CD4-positive, alpha-beta T cell (primary cell): ENCODE measurements at regions not wholly inside any gene's neighbourhood (a gene's known extent, or its start where the extent isn't known, plus 50 kb on each side); places are given as distances from the start of the nearest gene placed in this dataset.

Experiments
- ATAC-seq: fragments of 200-7000 bp; cut with Tn5 transposase; one replicate; pipeline ENCODE4 v1.10.0; 2022; ENCODE audit warnings: mild to moderate bottlenecking; ENCODE audit not compliant: poor library complexity
- CTCF ChIA-PET: fragments of 350-600 bp; sonication (Branson Sonifier 250); formaldehyde crosslinking; loops from one replicate; lab custom pipeline; 2021; ENCODE audit warnings: antibody characterized with exemption, inconsistent platforms; lab: Charles Lee
- POLR2A ChIA-PET: fragments of 350-600 bp; sonication (Branson Sonifier 250); formaldehyde crosslinking; loops from one replicate; lab custom pipeline; 2021; ENCODE audit warnings: antibody characterized with exemption, inconsistent platforms; lab: Charles Lee
- DNase-seq, 14 experiments: peaks; one replicate each; pipeline ENCODE4 v3.0.0-alpha.2; 2013 to 2020; ENCODE audit warnings: mixed read lengths in 2 of 14
- H3K27ac ChIP-seq, 2 donors: one replicate each; pipeline versions ENCODE4 v1.5.1 to v1.7.0; 2013; ENCODE audit warnings: low read length in 2 of 2, low read depth in 1 of 2, mild to moderate bottlenecking in 1 of 2
- H3K27me3 ChIP-seq, 2 experiments: 1 replicate in 1 of 2; 2 replicates in 1 of 2; pipeline versions ENCODE4 v1.6.1 to v1.7.0; 2013; ENCODE audit warnings: low read length in 2 of 2, control low read depth in 1 of 2, mild to moderate bottlenecking in 1 of 2, moderate library complexity in 1 of 2; ENCODE audit not compliant: insufficient read depth in 2 of 2, control insufficient read depth in 1 of 2
- H3K36me3 ChIP-seq: one replicate; pipeline ENCODE4 v1.6.1; 2013; ENCODE audit warnings: low read length, control low read depth; ENCODE audit not compliant: insufficient read depth
- H3K4me1 ChIP-seq: one replicate; pipeline ENCODE4 v1.6.1; 2013; ENCODE audit warnings: low read length, control low read depth; ENCODE audit not compliant: insufficient read depth
- H3K4me3 ChIP-seq: one replicate; pipeline ENCODE4 v1.5.1; 2013; ENCODE audit warnings: mild to moderate bottlenecking, low read length, moderate library complexity
- H3K9me3 ChIP-seq, 2 experiments: 1 replicate in 1 of 2; 2 replicates in 1 of 2; pipeline versions ENCODE4 v1.6.1 to v1.7.0; 2013; ENCODE audit warnings: low read length in 2 of 2, mild to moderate bottlenecking in 2 of 2, control low read depth in 1 of 2, moderate library complexity in 1 of 2; ENCODE audit not compliant: control insufficient read depth in 1 of 2, insufficient read depth in 1 of 2
- H3K27ac Mint-ChIP-seq: one replicate; pipeline ENCODE4 v1.8.0; 2020; ENCODE audit warnings: mixed read lengths
- H3K27me3 Mint-ChIP-seq: one replicate; pipeline ENCODE4 v1.8.0; 2021; ENCODE audit warnings: mixed read lengths
- H3K36me3 Mint-ChIP-seq: one replicate; pipeline ENCODE4 v1.8.0; 2021; ENCODE audit warnings: low read depth, mixed read lengths
- H3K4me1 Mint-ChIP-seq: one replicate; pipeline ENCODE4 v1.8.0; 2021; ENCODE audit warnings: low read depth, mixed read lengths
- H3K4me3 Mint-ChIP-seq: one replicate; pipeline ENCODE4 v1.8.0; 2020; ENCODE audit warnings: mild to moderate bottlenecking, mixed read lengths
- H3K9me3 Mint-ChIP-seq: one replicate; pipeline ENCODE4 v1.8.0; 2020; ENCODE audit warnings: mixed read lengths
- intact Hi-C, 2 experiments: fragments of 100-400 bp; cut with DNase I in 1 of 2; cut with micrococcal nuclease in 1 of 2; formaldehyde crosslinking; loops; one replicate each; pipeline versions ENCODE4 v1.15.1 to v1.9.0; 2023 to 2025; cut with DNase I, micrococcal nuclease
- TF ChIP-seq, protein P1 (sequence below): fragments of 200-600 bp; IDR thresholded peaks from one replicate; pipeline ENCODE4 v1.8.0; 2022; ENCODE audit warnings: antibody characterized with exemption, mild to moderate bottlenecking

GRCh38 chr2:207444756-207445155, 85.0 kb upstream of the CREB1 start:
- ChIA-PET CTCF (no interaction called here), POLR2A (no interaction called here)
- Mint-ChIP-seq H3K27ac (no peak overlapping the region), H3K36me3 (no peaks in the 10 kb centered on the region), H3K4me1 (no peaks in the 10 kb centered on the region), H3K27me3 (no peaks in the 10 kb centered on the region), H3K9me3 (no peaks in the 10 kb centered on the region), H3K4me3 (no peak overlapping the region)
- Histone ChIP-seq H3K27ac (no peak overlapping the region), H3K9me3 (no peaks in the 10 kb centered on the region), H3K4me1 (no peaks in the 10 kb centered on the region), H3K36me3 (no peaks in the 10 kb centered on the region), H3K27me3 (no peaks in the 10 kb centered on the region), H3K4me3 (no peak overlapping the region)
- DNase-seq (no peak), ATAC-seq (no peak)
- TF ChIP-seq, protein P1, sequence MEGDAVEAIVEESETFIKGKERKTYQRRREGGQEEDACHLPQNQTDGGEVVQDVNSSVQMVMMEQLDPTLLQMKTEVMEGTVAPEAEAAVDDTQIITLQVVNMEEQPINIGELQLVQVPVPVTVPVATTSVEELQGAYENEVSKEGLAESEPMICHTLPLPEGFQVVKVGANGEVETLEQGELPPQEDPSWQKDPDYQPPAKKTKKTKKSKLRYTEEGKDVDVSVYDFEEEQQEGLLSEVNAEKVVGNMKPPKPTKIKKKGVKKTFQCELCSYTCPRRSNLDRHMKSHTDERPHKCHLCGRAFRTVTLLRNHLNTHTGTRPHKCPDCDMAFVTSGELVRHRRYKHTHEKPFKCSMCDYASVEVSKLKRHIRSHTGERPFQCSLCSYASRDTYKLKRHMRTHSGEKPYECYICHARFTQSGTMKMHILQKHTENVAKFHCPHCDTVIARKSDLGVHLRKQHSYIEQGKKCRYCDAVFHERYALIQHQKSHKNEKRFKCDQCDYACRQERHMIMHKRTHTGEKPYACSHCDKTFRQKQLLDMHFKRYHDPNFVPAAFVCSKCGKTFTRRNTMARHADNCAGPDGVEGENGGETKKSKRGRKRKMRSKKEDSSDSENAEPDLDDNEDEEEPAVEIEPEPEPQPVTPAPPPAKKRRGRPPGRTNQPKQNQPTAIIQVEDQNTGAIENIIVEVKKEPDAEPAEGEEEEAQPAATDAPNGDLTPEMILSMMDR, result no peak
- intact Hi-C loops, result no loop called here

DNA sequence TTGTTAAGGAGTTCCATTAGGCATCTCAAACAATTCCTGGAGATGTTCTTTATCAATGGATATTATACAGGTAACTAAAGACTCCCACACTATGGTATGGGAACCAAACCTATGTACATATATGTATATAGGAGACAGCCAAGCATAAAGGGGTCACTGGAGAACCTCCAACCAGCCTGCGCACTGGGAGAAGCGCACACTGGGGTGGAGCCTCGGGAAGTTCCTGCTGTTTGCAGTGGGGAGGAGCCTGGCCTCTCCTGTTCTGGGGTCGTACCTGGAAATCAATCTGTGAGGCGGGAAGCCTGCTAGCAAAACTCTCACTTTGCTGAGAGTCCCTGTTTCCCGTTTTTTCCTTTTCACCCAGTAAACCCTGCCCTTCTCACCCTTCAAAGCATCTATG, 83.1 kb upstream of the CREB1 start:
- DNase-seq, result no peak
- TF ChIP-seq, protein P1, result no peak
- Mint-ChIP-seq H3K27ac (no peak overlapping the region), H3K27me3 (no peaks in the 10 kb centered on the region), H3K4me1 (no peaks in the 10 kb centered on the region), H3K4me3 (no peak overlapping the region), H3K36me3 (no peaks in the 10 kb centered on the region), H3K9me3 (no peaks in the 10 kb centered on the region)
- Histone ChIP-seq H3K4me1 (no peaks in the 10 kb centered on the region), H3K36me3 (no peaks in the 10 kb centered on the region), H3K27ac (no peak overlapping the region), H3K9me3 (no peaks in the 10 kb centered on the region), H3K4me3 (no peak overlapping the region), H3K27me3 (no peaks in the 10 kb centered on the region)
- no peak for ATAC-seq
- intact Hi-C loops, result no loop called here
- ChIA-PET CTCF (no interaction called here), POLR2A (no interaction called here)

DNA sequence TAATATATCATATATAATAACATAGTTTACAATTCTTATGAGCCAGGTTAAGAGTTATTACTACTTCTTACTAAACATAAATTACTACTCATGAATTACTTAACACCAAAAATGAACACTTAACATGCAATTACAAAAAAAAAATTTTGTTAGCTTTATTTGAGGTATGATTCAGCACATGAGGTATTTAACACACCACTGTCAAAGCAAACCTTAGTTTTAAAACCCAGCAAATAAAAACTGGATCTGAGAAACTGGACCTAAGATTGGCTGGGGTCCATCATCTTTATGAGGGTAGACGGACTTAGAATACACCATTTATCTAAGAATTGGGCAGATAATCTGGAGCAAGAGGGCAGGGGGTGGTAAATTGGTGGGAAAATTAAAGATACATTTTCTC, 81.8 kb upstream of the CREB1 start:
- no peaks in the 10 kb centered on the region for H3K27me3 Mint-ChIP-seq
- Histone ChIP-seq H3K9me3 (no peaks in the 10 kb centered on the region), H3K4me3 (no peak overlapping the region), H3K27me3 (no peaks in the 10 kb centered on the region), H3K27ac (no peak overlapping the region), H3K4me1 (no peaks in the 10 kb centered on the region), H3K36me3 (no peaks in the 10 kb centered on the region)
- CTCF ChIA-PET, result no interaction called here
- TF ChIP-seq, protein P1, result no peak
- H3K36me3 Mint-ChIP-seq, result no peaks in the 10 kb centered on the region
- ATAC-seq, result no peak
- H3K4me3 Mint-ChIP-seq, result no peak overlapping the region
- no peak for DNase-seq
- no peak overlapping the region for H3K27ac Mint-ChIP-seq
- no peaks in the 10 kb centered on the region for H3K9me3 Mint-ChIP-seq
- no peaks in the 10 kb centered on the region for H3K4me1 Mint-ChIP-seq
- intact Hi-C loops, result no loop called here
- POLR2A ChIA-PET, result no interaction called here
